NCI-H526 (cell line): ENCODE measurements at regions not wholly inside any gene's neighbourhood (a gene's known extent, or its start where the extent isn't known, plus 50 kb on each side); places are given as distances from the start of the nearest gene placed in this dataset.
"Not testable (repeated sequence)": the region's sequence is repeated elsewhere in the genome, so short reads cannot be mapped to it uniquely, and the experiment has no call there.

Source experiments
- DNase-seq, 2 experiments: peaks; one replicate each; lab custom pipeline; 2025; lab: John Stamatoyannopoulos, UW

DNA sequence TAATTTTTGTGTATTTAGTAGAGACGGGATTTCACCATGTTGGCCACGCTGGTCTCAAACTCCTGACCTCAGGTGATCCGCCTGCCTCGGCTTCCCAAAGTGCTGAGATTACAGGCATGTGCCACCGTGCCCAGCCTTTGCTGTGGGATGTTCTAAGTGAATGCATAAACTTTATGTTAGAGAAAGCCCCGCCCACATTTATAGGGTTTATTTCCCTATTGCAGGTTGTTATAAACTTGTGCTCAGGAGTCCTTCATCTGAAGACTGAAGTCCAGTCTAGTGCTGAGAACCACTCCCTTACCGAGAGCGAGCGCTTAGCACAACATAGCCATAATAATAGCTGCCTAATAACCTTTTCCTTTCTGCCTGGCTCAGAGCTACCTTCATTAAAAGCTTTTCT, 75.4 kb upstream of the ZNF217 start:
- no peak for DNase-seq

DNA sequence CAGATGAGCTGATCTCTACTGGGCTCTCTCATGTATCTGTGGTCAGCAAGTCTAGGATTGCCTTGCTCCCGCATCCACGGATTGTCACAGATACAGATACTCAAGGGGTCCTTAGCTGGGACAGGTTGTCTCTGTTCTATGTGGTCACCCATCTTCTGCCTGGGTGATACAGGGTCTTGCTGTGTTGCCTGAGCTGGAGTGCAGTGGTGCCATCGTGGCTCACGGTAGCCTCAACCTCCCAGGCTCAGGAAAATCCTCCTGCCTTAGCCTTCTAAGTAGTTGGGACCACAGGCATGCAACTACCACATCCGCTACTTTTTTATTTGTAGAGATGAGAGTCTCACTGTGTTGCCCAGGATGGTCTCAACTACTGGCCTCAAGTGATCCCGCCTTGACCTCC, 72.5 kb upstream of the ZNF217 start:
- no peak for DNase-seq

DNA sequence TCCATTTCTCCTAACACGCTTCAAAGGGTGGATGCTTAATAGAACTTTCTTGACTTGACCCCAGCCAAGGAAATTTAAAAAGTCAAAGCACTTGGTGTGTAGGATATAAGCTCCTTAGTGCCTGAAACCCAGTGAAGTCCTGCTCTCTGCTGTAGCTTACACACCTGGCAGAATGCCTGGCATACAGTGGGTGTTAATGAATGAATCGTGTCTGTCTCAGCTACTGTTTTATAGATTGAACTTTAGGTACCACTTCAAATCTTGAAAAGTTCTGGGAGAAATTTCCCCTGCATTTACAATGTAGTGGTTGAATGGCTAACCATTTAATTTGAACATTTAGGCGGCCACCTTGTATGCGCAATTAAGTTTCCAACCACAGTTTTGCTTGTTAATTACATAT, 70.5 kb upstream of the ZNF217 start:
- DNase-seq: no peak

DNA sequence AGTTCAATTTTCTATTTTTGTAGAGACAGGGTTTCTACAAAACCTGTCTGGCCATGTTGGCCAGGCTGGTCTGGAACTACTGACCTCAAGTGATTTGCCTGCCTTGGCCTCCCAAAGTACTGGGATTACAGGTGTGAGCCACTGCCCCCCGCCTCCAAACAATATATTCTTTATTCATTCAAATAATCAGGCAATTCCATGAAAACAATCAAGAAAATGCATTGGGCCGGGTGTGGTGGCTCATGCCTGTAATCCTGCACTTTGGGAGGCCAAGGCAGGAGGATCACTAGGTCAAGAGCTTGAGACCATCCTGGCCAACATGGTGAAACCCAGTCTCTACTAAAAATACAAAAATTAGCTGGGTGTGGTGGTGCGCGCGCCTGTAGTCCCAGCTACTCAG, 69.9 kb upstream of the ZNF217 start:
- not testable (repeated sequence) for DNase-seq

- no peak for DNase-seq
Measured at GRCh38 chr20:53662595-53662994, 69.0 kb upstream of the ZNF217 start.

DNA sequence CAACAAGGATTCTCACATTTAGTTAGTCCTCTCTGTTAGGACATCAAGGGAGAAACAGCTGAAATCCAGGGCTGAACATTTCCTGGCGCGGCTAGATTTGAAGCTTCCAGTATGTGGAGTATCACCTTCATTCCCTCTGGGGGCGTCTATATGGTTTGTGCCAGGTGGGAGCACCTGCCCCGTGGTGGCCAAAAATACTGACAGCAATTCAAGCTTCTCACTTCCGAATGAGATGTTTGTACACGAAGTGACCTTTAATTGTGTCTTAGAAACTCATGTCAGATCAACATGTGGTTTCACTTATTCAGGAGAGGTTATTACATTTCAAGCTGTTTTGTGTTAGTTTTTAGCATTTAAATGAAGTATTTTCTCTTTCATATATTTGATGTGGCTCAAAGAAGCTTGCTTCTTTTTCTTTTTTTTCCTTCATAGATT, 67.3 kb upstream of the ZNF217 start:
- no peak for DNase-seq

DNA sequence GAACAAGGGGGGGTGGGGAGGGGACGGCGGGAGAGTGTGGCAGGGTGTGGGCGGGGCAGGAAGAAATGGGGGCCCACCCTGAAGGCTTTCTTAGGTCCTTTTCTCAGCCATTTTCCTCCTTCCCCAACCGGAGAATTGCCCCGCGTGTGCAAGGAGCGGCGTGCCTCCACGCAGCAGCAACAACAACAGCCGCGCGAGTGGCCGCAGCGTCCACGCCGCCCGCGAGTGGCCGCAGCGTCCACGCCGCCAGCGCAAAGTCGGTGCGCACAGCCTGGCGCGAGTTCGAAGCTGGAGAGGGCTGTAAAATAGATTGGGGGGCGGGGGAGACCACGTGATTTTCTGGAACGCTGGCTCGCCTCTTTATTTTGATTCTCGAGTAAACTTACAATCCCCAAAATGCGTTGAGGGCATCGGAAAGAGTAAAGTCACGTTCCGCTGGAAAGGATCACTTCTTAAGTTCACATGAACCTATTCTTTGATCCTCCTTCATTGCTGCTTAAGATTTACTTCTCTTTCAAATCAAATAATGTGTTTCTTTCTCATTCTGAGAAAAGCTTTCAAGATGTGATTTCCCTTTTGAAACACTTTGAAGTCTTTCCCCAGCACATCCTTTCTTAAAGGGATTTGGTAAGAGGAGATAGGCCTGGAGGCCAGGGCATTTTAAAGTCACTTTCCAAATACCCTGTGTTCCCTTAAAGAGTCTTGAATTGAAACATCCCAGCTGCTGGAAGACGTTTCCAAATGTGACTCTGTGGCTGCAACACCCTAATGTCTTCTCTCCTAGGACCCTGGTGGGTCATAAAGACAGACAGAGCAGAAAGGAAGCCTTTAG, 66.7 kb upstream of the ZNF217 start:
- DNase-seq: no peak

DNA sequence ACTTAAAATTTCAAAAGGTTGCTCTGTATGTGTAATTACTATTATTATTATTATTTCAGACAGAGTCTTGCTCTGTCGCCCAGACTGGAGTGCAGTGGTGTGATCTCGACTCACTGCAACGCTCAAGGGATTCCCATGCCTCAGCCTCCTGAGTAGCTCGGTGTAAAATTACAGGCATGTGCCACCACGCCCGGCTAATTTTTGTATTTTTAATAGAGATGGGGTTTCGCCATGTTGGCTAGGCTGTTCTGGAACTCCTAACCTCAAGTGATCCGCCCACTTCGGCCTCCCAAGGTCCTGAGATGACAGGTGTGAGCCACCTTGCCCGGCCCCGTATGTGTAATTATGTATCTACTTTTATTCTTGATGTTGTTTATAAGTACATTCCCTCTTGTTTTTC, 65.3 kb upstream of the ZNF217 start:
- peak in 1 of 2 experiments; percentile 9 for DNase-seq

GRCh38 chr20:53658322-53658721, 64.7 kb upstream of the ZNF217 start:
- DNase-seq: no peak

GRCh38 chr20:53657732-53658131, 64.1 kb upstream of the ZNF217 start:
- peak in 1 of 2 experiments; percentile 6 for DNase-seq

DNA sequence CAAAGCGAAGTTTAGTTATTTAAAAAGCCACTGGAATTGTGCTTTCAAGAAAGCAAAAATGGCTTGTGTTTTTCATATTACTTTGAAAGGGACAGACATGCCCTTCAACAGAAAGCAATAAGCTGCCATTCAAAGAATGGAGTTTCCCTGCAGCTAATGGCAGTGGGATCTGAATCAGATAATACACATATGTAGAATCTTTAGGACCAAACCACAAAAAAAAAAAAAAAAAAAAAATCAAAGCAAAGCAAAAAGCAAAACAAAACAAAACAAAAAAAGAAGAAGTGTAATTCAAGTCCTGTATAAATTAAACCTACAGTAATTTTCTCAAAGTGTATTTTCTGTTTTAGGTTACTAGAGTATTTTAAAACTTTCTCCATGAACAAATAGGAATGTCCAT, 63.6 kb upstream of the ZNF217 start:
- DNase-seq: no peak

DNA sequence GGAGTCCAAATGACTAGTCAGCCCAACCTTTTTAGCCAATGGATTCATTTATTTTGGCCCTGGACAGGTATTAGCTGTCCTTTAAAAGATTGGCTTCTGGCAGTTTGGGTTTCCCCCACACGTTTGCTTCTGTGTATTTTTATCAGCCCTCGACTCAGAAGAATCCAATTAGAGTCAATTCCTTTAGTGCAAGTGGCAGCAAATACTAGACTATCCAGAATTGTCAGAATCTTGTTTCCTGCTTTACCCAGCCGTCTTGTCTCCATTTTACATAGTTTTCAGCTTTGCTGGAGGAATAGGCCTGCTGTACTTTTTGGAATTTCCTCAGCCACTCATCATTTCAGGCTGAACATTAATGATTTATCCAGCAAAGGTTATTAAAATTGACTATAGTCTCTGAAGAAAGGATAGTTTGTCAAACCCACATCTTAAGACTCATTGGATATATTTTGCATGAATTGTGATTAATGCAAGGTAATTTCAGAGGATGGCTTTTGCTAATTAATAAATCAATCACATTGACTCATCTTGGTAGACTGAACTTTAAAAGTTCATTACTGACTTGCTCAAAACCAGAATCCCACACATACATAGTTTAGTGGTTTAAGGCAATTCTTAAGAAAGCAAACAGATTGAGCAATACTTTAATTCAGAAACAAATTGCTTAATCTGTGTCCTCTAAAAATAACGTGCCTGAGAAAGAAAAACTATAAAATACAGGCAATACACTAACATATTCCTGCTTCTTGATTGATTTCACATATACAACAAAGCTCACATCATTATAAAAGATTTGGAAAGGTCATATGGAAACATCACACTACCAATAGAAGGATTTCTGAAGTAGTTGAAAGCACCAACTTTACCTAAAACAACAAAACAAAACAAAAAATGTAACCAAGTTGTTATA, 62.9 kb upstream of the ZNF217 start:
- no peak for DNase-seq

DNA sequence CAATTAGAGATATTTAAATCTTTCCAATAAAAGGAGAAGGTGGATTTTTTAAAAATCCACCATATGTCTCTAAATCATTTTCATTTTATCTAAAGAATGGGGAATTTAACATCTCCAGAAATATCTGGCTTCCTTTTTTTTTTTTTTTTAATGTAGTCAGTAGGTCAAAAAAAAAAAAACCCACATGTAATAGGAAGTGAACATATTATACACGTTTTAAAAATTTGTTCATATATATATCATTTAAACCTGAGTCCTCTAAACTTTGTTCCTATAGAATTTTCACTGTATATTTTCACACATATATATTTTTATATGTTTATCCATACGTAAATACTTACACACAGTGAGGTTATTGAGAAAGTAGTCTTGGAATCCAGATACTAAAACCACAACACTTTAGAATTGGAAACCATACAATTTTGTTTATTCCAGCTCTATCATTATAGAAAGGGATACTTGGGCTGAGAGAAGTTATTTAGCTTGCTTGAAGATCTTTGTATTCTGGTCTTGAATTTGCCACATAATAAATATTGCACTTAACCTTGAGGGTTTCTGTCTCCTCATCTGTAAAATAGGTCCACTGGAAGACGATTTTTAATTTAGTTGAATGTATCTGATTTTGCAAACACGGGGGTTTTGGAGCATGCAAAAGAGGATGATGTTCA, 62.1 kb upstream of the ZNF217 start:
- DNase-seq: no peak

DNA sequence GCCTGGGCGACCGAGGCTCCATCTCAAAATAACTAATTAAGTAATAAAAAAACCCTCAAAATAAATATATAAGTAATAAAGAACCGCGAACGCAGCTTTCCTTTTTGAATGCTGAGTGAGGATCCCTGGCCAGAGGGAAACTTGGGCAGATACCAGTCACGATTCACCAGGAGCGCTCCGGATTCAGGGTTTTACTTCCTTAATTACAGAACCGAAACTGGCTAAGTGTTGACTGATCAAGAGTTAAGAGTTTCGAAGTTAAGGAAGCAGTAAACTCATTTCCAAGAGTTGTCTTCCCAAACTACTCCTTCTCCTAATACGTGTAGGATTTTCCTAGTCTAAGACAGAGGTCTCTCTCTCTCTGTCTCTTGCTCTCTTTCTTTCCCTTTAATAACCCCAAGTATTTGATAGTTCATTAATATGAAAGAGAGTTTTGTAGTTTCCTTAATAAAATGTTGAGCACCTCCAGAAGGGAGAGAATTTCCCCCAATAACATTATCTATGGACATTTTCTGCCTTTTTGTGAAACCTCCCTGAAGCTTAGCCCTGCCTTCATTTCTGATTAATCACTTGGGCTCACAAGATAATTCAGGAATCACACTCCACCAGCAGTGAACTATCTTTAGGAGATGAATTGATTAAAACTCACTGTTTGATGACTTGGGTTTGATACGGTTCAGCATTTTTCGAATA, 61.4 kb upstream of the ZNF217 start:
- DNase-seq: no peak

DNA sequence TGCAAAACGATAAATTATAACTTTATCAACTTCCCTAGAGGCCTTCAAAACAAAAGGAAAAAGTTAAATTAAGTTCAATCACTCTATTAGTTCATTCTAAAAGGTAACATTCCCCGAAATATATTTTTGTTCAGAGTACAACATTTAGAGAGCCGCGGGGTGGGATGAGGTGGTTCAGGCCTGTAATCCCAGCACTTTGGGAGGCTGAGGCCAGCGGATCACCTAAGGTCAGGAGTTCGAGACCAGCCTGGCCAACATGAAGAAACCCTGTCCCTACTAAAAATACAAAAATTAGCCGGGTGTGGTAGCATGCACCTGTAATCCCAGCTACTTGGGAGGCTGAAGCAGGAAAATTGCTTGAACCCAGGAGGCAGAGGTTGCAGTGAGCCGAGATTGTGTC, 60.9 kb upstream of the ZNF217 start:
- not testable (repeated sequence) for DNase-seq

- no peak for DNase-seq
Measured at GRCh38 chr20:53652859-53653517, 59.3 kb upstream of the ZNF217 start.

DNA sequence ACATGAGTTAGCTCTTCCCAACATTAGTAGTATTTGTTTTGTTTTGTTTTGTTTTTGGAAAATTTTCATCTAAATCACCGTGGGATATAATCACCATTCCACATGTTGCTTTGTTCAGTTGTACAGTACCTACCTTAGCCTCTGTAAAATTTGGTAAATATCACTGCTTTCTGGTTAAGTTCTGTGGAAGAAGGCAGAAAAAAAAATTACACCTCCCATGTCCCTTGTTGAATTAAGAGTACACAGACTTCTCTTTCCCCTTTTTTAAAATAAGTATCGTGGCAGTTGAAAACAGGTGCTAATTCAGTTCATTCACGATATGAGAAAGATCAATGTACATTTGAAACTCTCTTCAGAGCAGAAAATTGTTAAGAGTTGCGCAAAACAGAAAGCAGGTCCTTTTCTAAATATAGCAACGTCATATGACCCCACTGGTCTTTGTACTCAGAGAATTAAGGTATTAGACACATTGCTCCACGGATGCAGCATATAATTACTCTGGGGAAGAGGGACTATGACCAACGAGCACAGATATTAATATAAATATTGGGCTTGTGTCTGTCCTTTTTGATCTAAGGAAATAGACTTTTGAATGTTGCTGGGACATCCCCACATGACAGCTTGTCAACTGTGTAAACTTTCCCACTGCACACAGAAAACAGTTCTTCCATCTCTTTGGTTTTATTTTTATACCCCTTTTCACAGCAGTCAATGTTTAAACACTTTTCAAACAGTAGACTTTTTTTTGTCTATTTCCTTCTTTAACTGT, 58.6 kb upstream of the ZNF217 start:
- DNase-seq: no peak

DNA sequence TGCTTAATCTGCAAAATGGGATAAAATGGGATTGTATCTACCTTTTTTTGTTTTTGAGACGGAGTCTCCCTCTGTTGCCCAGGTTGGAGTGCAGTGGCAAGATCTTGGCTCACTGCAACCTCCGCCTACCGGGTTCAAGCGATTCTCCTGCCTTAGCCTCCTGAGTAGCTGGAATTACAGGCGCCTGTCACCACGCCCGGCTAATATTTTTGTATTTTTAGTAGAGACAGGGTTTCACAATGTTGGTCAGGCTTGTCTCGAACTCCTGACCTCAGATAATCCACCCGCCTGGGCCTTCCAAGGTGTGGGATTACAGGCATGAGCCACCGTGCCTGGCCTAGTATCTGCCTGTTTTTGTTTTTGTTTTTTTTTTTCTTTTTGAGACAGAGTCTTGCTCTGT, 55.9 kb upstream of the ZNF217 start:
- not testable (repeated sequence) for DNase-seq

DNA sequence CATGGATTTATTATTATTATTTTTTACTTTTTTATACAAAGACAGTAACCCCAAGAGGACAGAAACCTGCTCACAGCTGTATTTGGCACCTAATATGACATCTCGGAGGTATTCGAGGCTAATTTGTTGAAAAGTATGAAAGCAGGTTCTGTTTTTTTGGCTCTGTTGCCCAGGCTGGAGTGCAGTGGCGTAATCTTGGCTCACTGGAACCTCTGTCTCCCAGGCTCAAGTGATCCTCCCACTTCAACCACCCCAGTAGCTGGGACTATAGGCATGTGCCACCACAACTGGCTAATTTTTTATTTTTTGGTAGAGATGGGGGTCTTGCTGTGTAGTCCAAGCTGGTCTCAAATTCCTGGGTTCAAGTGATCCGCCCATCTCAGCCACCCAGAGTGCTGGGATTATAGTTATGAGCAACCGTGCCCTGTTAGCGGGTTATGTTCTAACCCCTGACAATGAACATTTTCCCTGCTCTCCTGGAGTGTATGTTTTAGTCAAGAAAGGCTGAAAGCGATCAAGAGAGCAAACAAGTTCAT, 53.7 kb upstream of the ZNF217 start:
- DNase-seq: no peak

DNA sequence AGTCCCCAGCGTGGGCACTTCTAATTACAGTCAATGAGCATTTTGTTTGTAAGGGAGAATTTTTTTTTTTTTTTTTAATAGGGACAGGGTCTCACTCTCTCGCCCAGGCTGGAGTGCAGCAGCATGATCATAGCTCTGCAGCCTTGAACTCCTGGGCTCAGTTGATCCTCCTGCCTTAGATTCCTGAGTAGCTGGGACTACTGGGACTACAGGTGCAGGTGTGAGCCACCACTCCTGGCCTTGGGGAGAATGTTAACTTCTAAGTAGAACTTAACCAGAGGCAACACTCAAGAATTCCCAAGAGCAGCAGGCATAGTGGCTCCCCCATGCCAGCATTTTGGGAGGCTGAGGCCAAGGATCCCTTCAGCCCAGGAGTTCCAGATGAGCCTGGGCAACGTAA, 52.9 kb upstream of the ZNF217 start:
- DNase-seq: no peak

DNA sequence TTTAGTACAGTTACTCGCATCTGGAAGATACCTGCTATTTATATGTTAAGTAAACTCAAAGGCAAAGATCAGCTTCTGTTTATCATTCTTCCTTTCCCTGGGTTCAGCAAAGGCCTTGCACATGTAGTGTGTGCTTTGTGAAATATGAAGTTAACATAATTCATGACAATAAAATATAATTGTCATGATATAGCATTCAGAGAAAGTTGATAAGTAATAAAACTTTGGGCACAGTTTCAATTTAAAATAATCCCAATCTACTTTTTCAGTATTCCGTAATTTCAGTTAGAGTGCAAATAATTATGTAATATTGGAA, 51.9 kb upstream of the ZNF217 start:
- no peak for DNase-seq
